HG02884 (cell line): ENCODE measurements at regions not wholly inside any gene's neighbourhood (a gene's known extent, or its start where the extent isn't known, plus 50 kb on each side); places are given as distances from the start of the nearest gene placed in this dataset.

ENCODE experiments used
- ATAC-seq: cut with Tn5 transposase; IDR thresholded peaks from one replicate; pipeline ENCODE4 v1.9.1; 2021; ENCODE audit warnings: mild to moderate bottlenecking, moderate library complexity; ENCODE audit not compliant: unreplicated experiment

GRCh38 chr1:182137546-182137945, 76.0 kb upstream of the ZNF648 start:
- ATAC-seq: no peak

- ATAC-seq: no peak
These were observed 74.4 kb upstream of the ZNF648 start for GRCh38 chr1:182135946-182136345.

- no peak for ATAC-seq
These were observed 72.7 kb upstream of the ZNF648 start for GRCh38 chr1:182134257-182134656.

- no peak for ATAC-seq
These were observed 71.7 kb upstream of the ZNF648 start for GRCh38 chr1:182133181-182133580.

- ATAC-seq: no peak
These were observed 67.9 kb upstream of the ZNF648 start for GRCh38 chr1:182129398-182129797.

- no peak for ATAC-seq
These were observed 67.0 kb upstream of the ZNF648 start for GRCh38 chr1:182128502-182128901.

GRCh38 chr1:182127656-182128055, 66.1 kb upstream of the ZNF648 start:
- ATAC-seq: no peak

GRCh38 chr1:182126272-182126800, 64.8 kb upstream of the ZNF648 start:
- ATAC-seq: no peak

GRCh38 chr1:182122913-182123260, 61.4 kb upstream of the ZNF648 start:
- no peak for ATAC-seq

GRCh38 chr1:182122256-182122912, 60.9 kb upstream of the ZNF648 start:
- no peak for ATAC-seq

GRCh38 chr1:182121787-182122186, 60.3 kb upstream of the ZNF648 start:
- ATAC-seq: no peak

GRCh38 chr1:182120411-182121258, 59.1 kb upstream of the ZNF648 start:
- no peak for ATAC-seq

GRCh38 chr1:182119631-182120030, 58.1 kb upstream of the ZNF648 start:
- no peak for ATAC-seq

- ATAC-seq: no peak
These were observed 57.3 kb upstream of the ZNF648 start for GRCh38 chr1:182118851-182119250.

GRCh38 chr1:182114627-182115023, 53.1 kb upstream of the ZNF648 start:
- no peak for ATAC-seq

GRCh38 chr1:182113879-182114626, 52.5 kb upstream of the ZNF648 start:
- ATAC-seq: no peak

- ATAC-seq: no peak
These were observed 50.0 kb upstream of the ZNF648 start for GRCh38 chr1:182111496-182111895.
